ENCODE measurements at regions not wholly inside any gene's neighbourhood (a gene's known extent, or its start where the extent isn't known, plus 50 kb on each side); places are given as distances from the start of the nearest gene placed in this dataset.

DNA sequence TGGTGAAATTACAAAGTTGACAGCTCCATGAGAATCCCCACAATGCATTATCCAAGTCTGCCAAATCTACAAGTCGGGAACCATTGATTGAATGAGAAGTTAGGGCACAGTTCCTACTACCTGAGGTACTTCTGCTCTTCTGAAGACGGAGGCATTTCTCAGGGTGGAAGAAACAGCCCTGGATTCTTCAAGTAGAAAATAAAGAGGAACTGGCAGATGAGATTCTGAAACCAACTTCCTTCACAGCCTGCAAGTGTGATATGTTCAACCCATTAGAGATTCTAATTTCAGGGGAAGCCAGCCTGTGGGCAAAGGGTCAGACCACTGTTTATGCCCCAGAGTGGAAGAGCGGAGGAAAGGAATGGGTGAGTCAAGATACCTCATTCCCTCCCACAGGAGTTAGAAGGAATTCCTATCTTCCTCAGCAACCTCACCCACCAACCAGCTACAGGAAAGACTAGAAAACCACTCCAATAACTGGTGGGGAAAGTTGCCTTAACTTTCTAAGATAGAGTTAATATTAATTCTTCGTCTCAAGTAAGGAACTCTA is 50.5 kb upstream of the BMPER start:
- TF ChIP-seq, protein P1, sequence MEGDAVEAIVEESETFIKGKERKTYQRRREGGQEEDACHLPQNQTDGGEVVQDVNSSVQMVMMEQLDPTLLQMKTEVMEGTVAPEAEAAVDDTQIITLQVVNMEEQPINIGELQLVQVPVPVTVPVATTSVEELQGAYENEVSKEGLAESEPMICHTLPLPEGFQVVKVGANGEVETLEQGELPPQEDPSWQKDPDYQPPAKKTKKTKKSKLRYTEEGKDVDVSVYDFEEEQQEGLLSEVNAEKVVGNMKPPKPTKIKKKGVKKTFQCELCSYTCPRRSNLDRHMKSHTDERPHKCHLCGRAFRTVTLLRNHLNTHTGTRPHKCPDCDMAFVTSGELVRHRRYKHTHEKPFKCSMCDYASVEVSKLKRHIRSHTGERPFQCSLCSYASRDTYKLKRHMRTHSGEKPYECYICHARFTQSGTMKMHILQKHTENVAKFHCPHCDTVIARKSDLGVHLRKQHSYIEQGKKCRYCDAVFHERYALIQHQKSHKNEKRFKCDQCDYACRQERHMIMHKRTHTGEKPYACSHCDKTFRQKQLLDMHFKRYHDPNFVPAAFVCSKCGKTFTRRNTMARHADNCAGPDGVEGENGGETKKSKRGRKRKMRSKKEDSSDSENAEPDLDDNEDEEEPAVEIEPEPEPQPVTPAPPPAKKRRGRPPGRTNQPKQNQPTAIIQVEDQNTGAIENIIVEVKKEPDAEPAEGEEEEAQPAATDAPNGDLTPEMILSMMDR (IDR thresholded peaks at IDR 0.05; ENCODE audit: low read length): no peak
- TF ChIP-seq EZH2 (optimal IDR thresholded peaks at IDR 0.05; ENCODE audit: low read depth, low read length): no peak

Measured in MM.1S (cell line).